ENCODE measurements at regions not wholly inside any gene's neighbourhood (a gene's known extent, or its start where the extent isn't known, plus 50 kb on each side); places are given as distances from the start of the nearest gene placed in this dataset.
A peak's percentile ranks its signal among the peaks of the same experiment; 100 is the strongest.

- no peak for TF ChIP-seq CTCF (IDR thresholded peaks at IDR 0.05; ENCODE audit: low read depth, low read length)
- no peak overlapping the region for H3K4me3 ChIP-seq (replicated peaks in 1 of 2; ENCODE audit: low read depth in 2 of 2, low read length in 2 of 2)
- peak; percentile 12 to 36 for DNase-seq (ENCODE audit: low read depth in 2 of 2)
Measured at GRCh38 chr20:4545526-4545925, 140.7 kb upstream of the PRNP start.

DNA sequence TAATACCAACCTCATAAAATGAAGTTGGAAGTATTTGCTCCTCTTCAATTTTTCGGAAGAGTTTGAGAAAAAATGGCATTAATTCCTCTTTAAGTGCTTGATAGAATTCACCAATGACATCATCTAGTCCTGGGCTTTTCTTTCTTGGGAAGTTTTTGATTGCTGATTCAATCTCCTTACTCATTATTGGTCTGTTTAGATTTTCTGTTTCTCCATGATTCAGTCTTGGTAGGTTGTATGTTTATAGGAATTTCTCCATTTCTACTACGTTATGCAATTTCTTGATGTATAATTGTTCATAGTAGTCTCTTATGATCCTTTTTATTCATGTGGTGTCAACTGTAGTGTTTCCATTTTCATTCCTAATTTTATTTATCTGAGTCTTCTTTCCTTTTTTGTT lies 141.5 kb upstream of the PRNP start:
- peak in 1 of 2 donors; percentile 81 for DNase-seq (ENCODE audit: low read depth in 2 of 2)
- TF ChIP-seq CTCF (IDR thresholded peaks at IDR 0.05; ENCODE audit: low read depth, low read length) = no peak
- H3K4me3 ChIP-seq (replicated peaks in 1 of 2; ENCODE audit: low read depth in 2 of 2, low read length in 2 of 2) = no peak overlapping the region

- no peak overlapping the region for H3K4me3 ChIP-seq (replicated peaks in 1 of 2; ENCODE audit: low read depth in 2 of 2, low read length in 2 of 2)
- no peak for TF ChIP-seq CTCF (IDR thresholded peaks at IDR 0.05; ENCODE audit: low read depth, low read length)
- no peak for DNase-seq (ENCODE audit: low read depth in 2 of 2)
Measured at GRCh38 chr20:4542270-4542669, 144.0 kb upstream of the PRNP start.

GRCh38 chr20:4534315-4534714 lies 151.9 kb upstream of the PRNP start:
- H3K4me3 ChIP-seq (replicated peaks in 1 of 2; ENCODE audit: low read depth in 2 of 2, low read length in 2 of 2) = no peak overlapping the region
- no peak for TF ChIP-seq CTCF (IDR thresholded peaks at IDR 0.05; ENCODE audit: low read depth, low read length)
- no peak for DNase-seq (ENCODE audit: low read depth in 2 of 2)

- no peak for TF ChIP-seq CTCF (IDR thresholded peaks at IDR 0.05; ENCODE audit: low read depth, low read length)
- no peak for DNase-seq (ENCODE audit: low read depth in 2 of 2)
- H3K4me3 ChIP-seq (replicated peaks in 1 of 2; ENCODE audit: low read depth in 2 of 2, low read length in 2 of 2) = no peak overlapping the region
Measured at GRCh38 chr20:4533368-4534133, 152.7 kb upstream of the PRNP start.

GRCh38 chr20:4532772-4533171 lies 153.5 kb upstream of the PRNP start:
- TF ChIP-seq CTCF (IDR thresholded peaks at IDR 0.05; ENCODE audit: low read depth, low read length) = no peak
- no peak for DNase-seq (ENCODE audit: low read depth in 2 of 2)
- H3K4me3 ChIP-seq (replicated peaks in 1 of 2; ENCODE audit: low read depth in 2 of 2, low read length in 2 of 2) = no peak overlapping the region

- no peak overlapping the region for H3K4me3 ChIP-seq (replicated peaks in 1 of 2; ENCODE audit: low read depth in 2 of 2, low read length in 2 of 2)
- TF ChIP-seq CTCF (IDR thresholded peaks at IDR 0.05; ENCODE audit: low read depth, low read length) = no peak
- no peak for DNase-seq (ENCODE audit: low read depth in 2 of 2)
Measured at GRCh38 chr20:4524792-4525191, 161.5 kb upstream of the PRNP start.
